IPS-18a (cell line): ENCODE measurements at regions not wholly inside any gene's neighbourhood (a gene's known extent, or its start where the extent isn't known, plus 50 kb on each side); places are given as distances from the start of the nearest gene placed in this dataset.
"Not testable (repeated sequence)": the region's sequence is repeated elsewhere in the genome, so short reads cannot be mapped to it uniquely, and the experiment has no call there.

Experiments used
- H3K27ac ChIP-seq: one replicate; pipeline ENCODE4 v1.5.1; 2013; ENCODE audit warnings: low read length
- H3K27me3 ChIP-seq: one replicate; pipeline ENCODE4 v1.6.1; 2013; ENCODE audit warnings: mild to moderate bottlenecking, low read length; ENCODE audit not compliant: control insufficient read depth, insufficient read depth
- H3K36me3 ChIP-seq: one replicate; pipeline ENCODE4 v1.6.1; 2013; ENCODE audit warnings: low read depth, low read length; ENCODE audit not compliant: control insufficient read depth
- H3K4me1 ChIP-seq: one replicate; pipeline ENCODE4 v1.6.1; 2013; ENCODE audit warnings: low read depth, low read length; ENCODE audit not compliant: control insufficient read depth
- H3K4me3 ChIP-seq: one replicate; pipeline ENCODE4 v1.5.1; 2013; ENCODE audit warnings: low read length
- H3K9ac ChIP-seq: one replicate; pipeline ENCODE4 v1.6.1; 2013; ENCODE audit warnings: mild to moderate bottlenecking, low read length, moderate library complexity
- H3K9me3 ChIP-seq: one replicate; pipeline ENCODE4 v1.6.1; 2013; ENCODE audit warnings: low read depth, low read length; ENCODE audit not compliant: control insufficient read depth

DNA sequence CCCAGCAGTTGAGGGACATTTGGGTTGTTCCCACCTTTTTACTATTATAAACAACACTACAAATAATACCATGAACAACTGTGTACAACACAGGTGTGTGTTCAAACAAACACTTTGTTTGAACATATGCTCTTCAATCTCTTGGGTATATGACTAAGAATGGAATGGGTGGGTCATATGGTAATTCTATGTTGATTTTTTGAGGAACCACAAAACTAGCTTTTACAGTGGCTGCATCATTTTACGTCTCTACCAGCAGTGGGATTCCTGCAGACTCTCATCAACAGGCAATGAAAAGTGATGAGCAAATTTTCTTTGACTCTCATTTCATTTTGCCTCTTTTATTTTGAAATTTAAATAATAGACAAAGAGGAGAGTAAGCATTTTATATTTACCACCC, 116.9 kb upstream of the KLF14 start:
- H3K27me3 ChIP-seq = no peaks in the 10 kb centered on the region
- no peaks in the 10 kb centered on the region for H3K4me1 ChIP-seq
- no peak overlapping the region for H3K4me3 ChIP-seq
- no peak overlapping the region for H3K9ac ChIP-seq
- no peaks in the 10 kb centered on the region for H3K36me3 ChIP-seq
- no peaks in the 10 kb centered on the region for H3K9me3 ChIP-seq
- no peak overlapping the region for H3K27ac ChIP-seq

DNA sequence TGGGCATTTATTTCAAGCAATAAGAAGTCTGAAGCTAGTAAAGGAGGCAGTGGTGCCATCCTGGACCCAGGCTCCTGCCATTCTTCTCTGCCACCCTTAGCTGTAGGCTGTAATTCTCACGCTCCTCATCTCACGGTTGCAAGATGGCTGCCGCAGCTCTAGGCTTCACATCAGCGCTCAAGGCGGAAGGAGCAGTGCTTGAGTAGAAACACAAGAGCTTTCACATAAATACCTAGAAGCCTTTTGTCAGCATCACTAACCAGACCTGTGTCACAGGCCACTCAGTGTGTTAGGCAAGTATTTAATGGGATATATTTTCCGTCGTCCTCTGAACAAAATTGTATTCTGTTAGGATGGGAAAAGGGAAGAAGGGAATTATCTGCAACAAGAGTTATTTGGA, 118.9 kb upstream of the KLF14 start:
- Histone ChIP-seq H3K27me3 (no peaks in the 10 kb centered on the region), H3K36me3 (no peaks in the 10 kb centered on the region), H3K9ac (no peak overlapping the region), H3K4me1 (no peaks in the 10 kb centered on the region), H3K4me3 (no peak overlapping the region), H3K27ac (no peak overlapping the region), H3K9me3 (peaks cover 6% of the 10 kb centered on the region)

DNA sequence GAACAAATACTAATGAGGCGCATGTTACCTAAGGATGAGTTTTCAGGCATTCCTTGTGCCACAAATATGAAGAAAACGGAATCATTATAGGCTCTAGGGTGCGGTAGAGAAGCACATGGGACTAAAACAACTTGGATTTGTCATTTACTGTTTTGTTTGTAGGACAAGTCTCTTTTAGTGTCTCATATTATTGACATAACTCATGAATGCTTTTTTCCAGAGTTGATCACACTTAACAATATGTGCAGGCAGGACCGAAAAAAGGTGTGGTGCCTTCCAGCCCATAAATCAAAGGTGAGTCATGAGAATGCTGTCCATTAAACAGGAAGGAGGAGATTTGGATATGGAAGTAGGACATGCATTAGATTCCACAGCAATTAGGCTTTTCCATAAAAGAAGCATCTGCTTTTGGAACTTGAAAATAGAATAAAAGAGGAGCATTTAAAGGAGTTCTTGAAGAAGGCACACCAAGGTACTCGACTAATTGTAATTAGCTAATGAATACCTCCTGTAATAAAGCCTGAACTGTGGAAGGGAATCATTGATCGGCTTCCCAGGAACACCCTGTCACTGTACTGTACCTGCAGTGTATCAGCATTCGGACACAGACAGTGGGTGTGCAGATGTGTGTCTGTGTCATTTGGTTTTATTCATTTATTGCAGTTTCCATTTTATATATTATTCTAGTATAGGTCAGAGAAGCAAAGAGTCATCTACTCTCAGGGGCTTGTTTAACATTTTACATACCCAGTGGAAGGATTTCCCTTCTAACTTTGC, 119.7 kb upstream of the KLF14 start:
- H3K9me3 ChIP-seq = peaks cover 6% of the 10 kb centered on the region
- H3K4me1 ChIP-seq = no peaks in the 10 kb centered on the region
- H3K27me3 ChIP-seq = no peaks in the 10 kb centered on the region
- no peak overlapping the region for H3K9ac ChIP-seq
- H3K36me3 ChIP-seq = no peaks in the 10 kb centered on the region
- no peak overlapping the region for H3K27ac ChIP-seq
- no peak overlapping the region for H3K4me3 ChIP-seq

GRCh38 chr7:130854481-130854880, 120.5 kb upstream of the KLF14 start:
- H3K9me3 ChIP-seq = peaks cover 6% of the 10 kb centered on the region
- H3K27me3 ChIP-seq = no peaks in the 10 kb centered on the region
- H3K4me1 ChIP-seq = no peaks in the 10 kb centered on the region
- no peak overlapping the region for H3K27ac ChIP-seq
- H3K4me3 ChIP-seq = no peak overlapping the region
- H3K36me3 ChIP-seq = no peaks in the 10 kb centered on the region
- no peak overlapping the region for H3K9ac ChIP-seq

DNA sequence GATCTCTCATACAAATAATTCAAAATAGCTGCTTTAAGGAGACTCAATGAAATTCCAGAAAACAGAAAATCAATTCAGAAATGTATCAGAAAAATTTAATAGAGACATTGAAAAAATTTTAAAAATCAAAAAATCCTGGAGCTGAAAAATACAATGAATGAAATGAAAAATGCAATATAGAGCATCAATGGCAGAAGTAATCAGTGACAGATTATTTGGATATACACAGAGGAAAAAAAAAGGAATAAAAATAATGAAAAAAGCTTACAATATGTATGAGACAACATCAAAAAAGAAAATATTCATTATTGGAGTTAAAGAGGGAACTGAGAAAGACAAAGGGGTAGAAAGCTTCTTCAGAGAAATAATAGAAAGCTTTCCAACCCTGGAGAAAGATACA, 122.9 kb upstream of the KLF14 start:
- Histone ChIP-seq H3K36me3 (no peaks in the 10 kb centered on the region), H3K9ac (no peak overlapping the region), H3K9me3 (peaks cover 6% of the 10 kb centered on the region), H3K4me3 (no peak overlapping the region), H3K27me3 (no peaks in the 10 kb centered on the region), H3K4me1 (no peaks in the 10 kb centered on the region), H3K27ac (no peak overlapping the region)

GRCh38 chr7:130860832-130861231, 126.8 kb upstream of the KLF14 start:
- not testable (repeated sequence) for H3K27me3 ChIP-seq, H3K4me3 ChIP-seq, H3K36me3 ChIP-seq, H3K27ac ChIP-seq, H3K4me1 ChIP-seq, H3K9me3 ChIP-seq, H3K9ac ChIP-seq

DNA sequence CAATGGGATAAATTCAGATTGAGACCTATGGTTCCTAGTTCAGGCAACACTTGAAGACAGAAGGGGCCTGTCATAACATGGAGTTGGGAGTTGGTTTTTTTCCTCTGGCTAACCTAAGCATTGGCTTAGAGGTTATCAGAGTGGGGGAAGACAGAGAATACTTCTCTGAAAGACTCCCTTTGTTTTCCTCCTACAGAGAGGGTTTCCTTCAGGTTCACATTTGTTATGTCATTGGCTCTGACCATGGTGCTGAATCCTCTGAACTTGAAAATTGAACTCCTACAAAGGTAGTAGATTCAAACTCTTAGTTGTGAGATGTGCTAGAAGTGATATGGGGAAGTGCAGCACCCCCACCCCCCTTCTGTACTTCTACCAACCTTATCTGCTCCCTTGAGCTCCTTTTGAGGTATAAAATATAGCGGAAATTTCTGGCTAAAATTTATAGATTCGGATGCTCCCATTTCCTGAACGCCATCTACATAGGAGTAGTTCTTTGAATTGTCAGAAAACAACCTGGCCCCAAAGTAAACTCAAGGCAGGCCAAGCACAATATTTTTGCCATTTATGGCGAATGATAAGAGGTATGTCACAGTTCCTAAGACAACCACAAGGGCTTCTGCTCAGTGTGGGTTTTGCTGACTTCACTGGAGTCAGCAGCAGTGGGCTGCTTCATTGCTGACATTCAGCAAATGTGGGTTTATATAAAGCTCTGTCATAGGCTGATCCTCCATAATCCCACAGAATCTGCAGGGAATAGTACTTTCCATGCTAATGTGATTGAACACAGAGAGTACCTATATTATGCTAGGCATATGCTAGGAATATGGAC, 131.6 kb upstream of the KLF14 start:
- Histone ChIP-seq H3K4me1 (no peaks in the 10 kb centered on the region), H3K36me3 (no peaks in the 10 kb centered on the region), H3K9me3 (no peaks in the 10 kb centered on the region), H3K4me3 (no peak overlapping the region), H3K27me3 (no peaks in the 10 kb centered on the region), H3K9ac (no peak overlapping the region), H3K27ac (no peak overlapping the region)

GRCh38 chr7:130867039-130867438, 133.0 kb upstream of the KLF14 start:
- H3K4me1 ChIP-seq = no peaks in the 10 kb centered on the region

GRCh38 chr7:130867581-130868136, 133.7 kb upstream of the KLF14 start:
- Histone ChIP-seq H3K36me3 (no peaks in the 10 kb centered on the region), H3K27ac (no peak overlapping the region), H3K9me3 (no peaks in the 10 kb centered on the region), H3K9ac (no peak overlapping the region), H3K27me3 (no peaks in the 10 kb centered on the region), H3K4me1 (no peaks in the 10 kb centered on the region), H3K4me3 (no peak overlapping the region)

More at GRCh38 chr7:130867039-130867438, 133.0 kb upstream of the KLF14 start:
- Histone ChIP-seq H3K36me3 (no peaks in the 10 kb centered on the region), H3K27me3 (no peaks in the 10 kb centered on the region), H3K9me3 (no peaks in the 10 kb centered on the region), H3K4me3 (no peak overlapping the region), H3K9ac (no peak overlapping the region), H3K27ac (no peak overlapping the region)

DNA sequence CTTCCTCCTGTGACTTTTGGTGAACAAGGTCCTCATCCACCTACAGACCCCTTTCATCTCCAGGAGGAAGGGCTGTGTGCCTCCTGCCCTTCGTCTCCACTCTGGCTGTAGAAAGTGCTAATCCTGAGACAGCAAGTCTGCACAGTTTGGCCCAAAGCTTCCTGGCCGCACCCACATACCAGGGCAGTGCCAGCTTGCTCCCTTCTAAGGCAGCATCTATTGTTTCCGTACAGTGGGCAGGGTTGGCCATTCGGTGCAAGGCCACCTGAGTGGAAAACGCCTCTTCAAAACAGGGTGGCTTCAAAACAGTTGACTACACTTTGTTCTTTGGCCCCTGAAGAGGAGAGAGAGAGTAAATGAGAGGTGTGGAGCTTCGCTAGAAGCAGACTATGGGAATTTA, 134.1 kb upstream of the KLF14 start:
- Histone ChIP-seq H3K9me3 (no peaks in the 10 kb centered on the region), H3K9ac (no peak overlapping the region), H3K4me3 (no peak overlapping the region), H3K27me3 (no peaks in the 10 kb centered on the region), H3K36me3 (no peaks in the 10 kb centered on the region), H3K4me1 (no peaks in the 10 kb centered on the region), H3K27ac (no peak overlapping the region)

DNA sequence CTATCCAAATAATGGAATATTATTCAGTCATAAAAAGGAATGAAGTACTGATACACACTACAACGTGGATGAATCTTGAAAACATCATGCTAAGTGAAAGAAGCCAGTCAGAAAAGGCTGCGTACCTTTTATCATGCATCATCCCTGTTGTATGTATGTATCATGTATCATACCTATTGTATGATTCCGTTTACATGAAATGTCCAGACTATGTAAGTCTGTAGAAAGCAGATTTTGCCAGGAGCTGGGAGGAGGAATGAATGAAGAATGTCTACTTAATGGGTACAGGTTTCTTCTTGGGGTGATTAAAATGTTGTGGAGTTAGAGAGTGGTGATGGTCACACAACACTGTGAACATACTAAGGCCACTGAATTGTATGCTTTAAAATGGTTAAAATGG, 135.9 kb upstream of the KLF14 start:
- H3K36me3 ChIP-seq = no peaks in the 10 kb centered on the region
- no peak overlapping the region for H3K4me3 ChIP-seq
- H3K27ac ChIP-seq = no peak overlapping the region
- H3K9ac ChIP-seq = no peak overlapping the region
- no peaks in the 10 kb centered on the region for H3K27me3 ChIP-seq
- no peaks in the 10 kb centered on the region for H3K9me3 ChIP-seq
- H3K4me1 ChIP-seq = no peaks in the 10 kb centered on the region
